Esophagus squamous epithelium (tissue), 4 donors: ENCODE measurements at regions not wholly inside any gene's neighbourhood (a gene's known extent, or its start where the extent isn't known, plus 50 kb on each side); places are given as distances from the start of the nearest gene placed in this dataset.

ENCODE experiments used
- POLR2A ChIP-seq, 4 donors: fragments of 450-650 bp; IDR thresholded peaks; one replicate each; pipeline ENCODE4 v1.6.1; 2017; ENCODE audit warnings: antibody characterized with exemption in 4 of 4, mild to moderate bottlenecking in 4 of 4, moderate library complexity in 3 of 4
- TF ChIP-seq, protein P1 (sequence below), 6 experiments: fragments of 450-650 bp in 4 of 6; fragments of 200-600 bp in 2 of 6; sonication (generic) in 2 of 6; IDR thresholded peaks; one replicate each; pipeline ENCODE4 v1.5.1; 2016 to 2019; ENCODE audit warnings: antibody characterized with exemption in 6 of 6, mild to moderate bottlenecking in 4 of 6, moderate library complexity in 4 of 6

DNA sequence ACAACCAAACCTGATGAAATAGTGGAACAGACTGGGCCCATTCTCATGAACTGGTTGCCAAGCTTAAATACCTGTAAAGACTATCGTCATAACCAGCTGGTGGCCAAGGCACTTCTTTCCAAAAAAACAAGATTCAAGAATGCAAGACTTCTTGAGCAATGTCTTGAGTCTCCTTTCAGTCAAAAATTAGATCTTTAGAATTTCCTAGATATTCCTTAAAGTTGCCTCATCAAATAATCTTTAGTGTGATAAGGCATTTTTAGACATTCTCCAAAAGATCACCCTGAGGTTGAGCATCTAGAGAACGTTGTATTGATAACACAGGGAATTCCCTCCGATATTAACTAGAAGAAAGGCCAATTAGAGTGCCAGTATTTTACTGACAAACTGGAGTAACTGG lies 236.4 kb upstream of the MEX3C start:
- TF ChIP-seq, protein P1, sequence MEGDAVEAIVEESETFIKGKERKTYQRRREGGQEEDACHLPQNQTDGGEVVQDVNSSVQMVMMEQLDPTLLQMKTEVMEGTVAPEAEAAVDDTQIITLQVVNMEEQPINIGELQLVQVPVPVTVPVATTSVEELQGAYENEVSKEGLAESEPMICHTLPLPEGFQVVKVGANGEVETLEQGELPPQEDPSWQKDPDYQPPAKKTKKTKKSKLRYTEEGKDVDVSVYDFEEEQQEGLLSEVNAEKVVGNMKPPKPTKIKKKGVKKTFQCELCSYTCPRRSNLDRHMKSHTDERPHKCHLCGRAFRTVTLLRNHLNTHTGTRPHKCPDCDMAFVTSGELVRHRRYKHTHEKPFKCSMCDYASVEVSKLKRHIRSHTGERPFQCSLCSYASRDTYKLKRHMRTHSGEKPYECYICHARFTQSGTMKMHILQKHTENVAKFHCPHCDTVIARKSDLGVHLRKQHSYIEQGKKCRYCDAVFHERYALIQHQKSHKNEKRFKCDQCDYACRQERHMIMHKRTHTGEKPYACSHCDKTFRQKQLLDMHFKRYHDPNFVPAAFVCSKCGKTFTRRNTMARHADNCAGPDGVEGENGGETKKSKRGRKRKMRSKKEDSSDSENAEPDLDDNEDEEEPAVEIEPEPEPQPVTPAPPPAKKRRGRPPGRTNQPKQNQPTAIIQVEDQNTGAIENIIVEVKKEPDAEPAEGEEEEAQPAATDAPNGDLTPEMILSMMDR (IDR thresholded peaks at IDR 0.05): no peak
- TF ChIP-seq POLR2A (IDR thresholded peaks at IDR 0.05): no peak
